SU-DHL-6 (cell line): ENCODE measurements at regions not wholly inside any gene's neighbourhood (a gene's known extent, or its start where the extent isn't known, plus 50 kb on each side); places are given as distances from the start of the nearest gene placed in this dataset.

Source experiments
- H2AFZ ChIP-seq: fragments of 200-600 bp; sonication (generic); 2 replicates; pipeline ENCODE4 v1.6.1; 2014; ENCODE audit warnings: low read depth, mild to moderate bottlenecking, moderate library complexity, mixed read lengths, antibody characterized with exemption, low read length; ENCODE audit not compliant: severe bottlenecking
- H3F3A ChIP-seq: fragments of 200-600 bp; shearing (Covaris generic); 2 replicates; pipeline ENCODE4 v1.6.0; 2016; ENCODE audit warnings: antibody characterized with exemption, mild to moderate bottlenecking; ENCODE audit not compliant: insufficient read depth
- H3K27ac ChIP-seq: fragments of 200-600 bp; sonication (generic); 2 replicates; pipeline ENCODE4 v1.5.1; 2016; ENCODE audit warnings: low read depth, mild to moderate bottlenecking, low read length, moderate library complexity, mixed read lengths
- H3K27me3 ChIP-seq: fragments of 200-600 bp; sonication (generic), shearing (Covaris generic); 2 replicates; pipeline ENCODE4 v1.6.0; 2014; ENCODE audit warnings: mild to moderate bottlenecking, low read length
- H3K36me3 ChIP-seq: fragments of 200-600 bp; sonication (generic); 2 replicates; pipeline ENCODE4 v1.6.1; 2014; ENCODE audit warnings: mild to moderate bottlenecking, low read length, mixed read lengths
- H3K4me2 ChIP-seq: fragments of 300-600, 200-600 bp; shearing (Covaris generic), sonication (generic); 2 replicates; pipeline ENCODE4 v1.6.0; 2014; ENCODE audit warnings: low read length, low read depth, mild to moderate bottlenecking; ENCODE audit not compliant: poor library complexity, severe bottlenecking
- H3K4me3 ChIP-seq: fragments of 200-600 bp; sonication (generic); 2 replicates; pipeline ENCODE4 v1.5.1; 2014; ENCODE audit warnings: antibody characterized with exemption, low read length, mild to moderate bottlenecking, mixed read lengths; ENCODE audit not compliant: insufficient read depth, poor library complexity, severe bottlenecking
- H3K79me2 ChIP-seq: fragments of 200-600 bp; sonication (generic); 2 replicates; pipeline ENCODE4 v1.6.1; 2014; ENCODE audit warnings: mild to moderate bottlenecking, low read length, moderate library complexity; ENCODE audit not compliant: insufficient read depth
- H3K9ac ChIP-seq: fragments of 200-600 bp; sonication (generic); 2 replicates; pipeline ENCODE4 v1.7.0; 2014; ENCODE audit warnings: mild to moderate bottlenecking, low read length
- H3K9me2 ChIP-seq: fragments of 200-600 bp; sonication (generic); replicated peaks from 2 replicates; pipeline ENCODE4 v1.6.1; 2014; ENCODE audit warnings: low read length; ENCODE audit not compliant: insufficient read depth
- H3K9me3 ChIP-seq: fragments of 200-600 bp; sonication (generic); 2 replicates; pipeline ENCODE4 v1.6.1; 2014; ENCODE audit warnings: low read length, mixed read lengths; ENCODE audit not compliant: insufficient read depth
- H4K20me1 ChIP-seq: fragments of 200-600 bp; sonication (generic); 2 replicates; pipeline ENCODE4 v1.6.1; 2014; ENCODE audit warnings: low read depth, mild to moderate bottlenecking, antibody characterized with exemption, low read length, moderate library complexity, mixed read lengths
- EZH2phosphoT487 ChIP-seq: fragments of 200-600 bp; sonication (generic), shearing (Covaris generic); conservative IDR thresholded peaks from 2 replicates; pipeline ENCODE4 v1.6.1; 2018; ENCODE audit warnings: mild to moderate bottlenecking, antibody characterized with exemption, low read length, moderate library complexity, mixed read lengths
- TF ChIP-seq, protein P1 (sequence below): fragments of 200-600 bp; sonication (generic); IDR thresholded peaks from one replicate; pipeline ENCODE4 v1.5.1; 2017; ENCODE audit warnings: antibody characterized with exemption, mild to moderate bottlenecking, low read length, moderate library complexity; ENCODE audit not compliant: insufficient read depth, poor library complexity, severe bottlenecking

GRCh38 chr11:127825183-127825582 is 762.2 kb downstream of the ETS1 start:
- Histone ChIP-seq H3K27ac (no peak overlapping the region), H3K9me3 (no peaks in the 10 kb centered on the region), H3F3A (no peaks in the 10 kb centered on the region), H3K4me3 (no peak overlapping the region), H3K9me2 (no peaks in the 10 kb centered on the region), H3K4me2 (no peak overlapping the region), H2AFZ (no peak overlapping the region), H3K27me3 (no peaks in the 10 kb centered on the region), H3K36me3 (no peaks in the 10 kb centered on the region), H3K79me2 (no peaks in the 10 kb centered on the region), H4K20me1 (no peaks in the 10 kb centered on the region), H3K9ac (no peak overlapping the region)
- TF ChIP-seq, protein P1, sequence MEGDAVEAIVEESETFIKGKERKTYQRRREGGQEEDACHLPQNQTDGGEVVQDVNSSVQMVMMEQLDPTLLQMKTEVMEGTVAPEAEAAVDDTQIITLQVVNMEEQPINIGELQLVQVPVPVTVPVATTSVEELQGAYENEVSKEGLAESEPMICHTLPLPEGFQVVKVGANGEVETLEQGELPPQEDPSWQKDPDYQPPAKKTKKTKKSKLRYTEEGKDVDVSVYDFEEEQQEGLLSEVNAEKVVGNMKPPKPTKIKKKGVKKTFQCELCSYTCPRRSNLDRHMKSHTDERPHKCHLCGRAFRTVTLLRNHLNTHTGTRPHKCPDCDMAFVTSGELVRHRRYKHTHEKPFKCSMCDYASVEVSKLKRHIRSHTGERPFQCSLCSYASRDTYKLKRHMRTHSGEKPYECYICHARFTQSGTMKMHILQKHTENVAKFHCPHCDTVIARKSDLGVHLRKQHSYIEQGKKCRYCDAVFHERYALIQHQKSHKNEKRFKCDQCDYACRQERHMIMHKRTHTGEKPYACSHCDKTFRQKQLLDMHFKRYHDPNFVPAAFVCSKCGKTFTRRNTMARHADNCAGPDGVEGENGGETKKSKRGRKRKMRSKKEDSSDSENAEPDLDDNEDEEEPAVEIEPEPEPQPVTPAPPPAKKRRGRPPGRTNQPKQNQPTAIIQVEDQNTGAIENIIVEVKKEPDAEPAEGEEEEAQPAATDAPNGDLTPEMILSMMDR = no peak
- no peak for TF ChIP-seq EZH2phosphoT487

- Histone ChIP-seq H3K79me2 (no peaks in the 10 kb centered on the region), H2AFZ (no peak overlapping the region), H3K9me2 (no peaks in the 10 kb centered on the region), H3K36me3 (no peaks in the 10 kb centered on the region), H3K27ac (no peak overlapping the region), H3K9me3 (no peaks in the 10 kb centered on the region), H3K27me3 (no peaks in the 10 kb centered on the region), H3K4me3 (no peak overlapping the region), H3K9ac (no peak overlapping the region), H3K4me2 (no peak overlapping the region), H4K20me1 (no peaks in the 10 kb centered on the region), H3F3A (no peaks in the 10 kb centered on the region)
- TF ChIP-seq, protein P1 = no peak
- TF ChIP-seq EZH2phosphoT487 = no peak
These were observed 768.7 kb downstream of the ETS1 start for GRCh38 chr11:127818625-127819024.

- Histone ChIP-seq H3K27me3 (no peaks in the 10 kb centered on the region), H4K20me1 (no peaks in the 10 kb centered on the region), H2AFZ (no peak overlapping the region), H3K9ac (no peak overlapping the region), H3K4me2 (no peak overlapping the region), H3K4me3 (no peak overlapping the region), H3K9me2 (no peaks in the 10 kb centered on the region), H3K9me3 (no peaks in the 10 kb centered on the region), H3K79me2 (no peaks in the 10 kb centered on the region), H3F3A (no peaks in the 10 kb centered on the region), H3K27ac (no peak overlapping the region), H3K36me3 (no peaks in the 10 kb centered on the region)
- TF ChIP-seq, protein P1 = no peak
- TF ChIP-seq EZH2phosphoT487 = no peak
These were observed 770.4 kb downstream of the ETS1 start for GRCh38 chr11:127816962-127817361.

- Histone ChIP-seq H3F3A (no peaks in the 10 kb centered on the region), H4K20me1 (no peaks in the 10 kb centered on the region), H3K36me3 (no peaks in the 10 kb centered on the region), H3K9me2 (no peaks in the 10 kb centered on the region), H3K27me3 (no peaks in the 10 kb centered on the region), H3K4me3 (no peak overlapping the region), H3K27ac (no peak overlapping the region), H3K79me2 (no peaks in the 10 kb centered on the region), H2AFZ (no peak overlapping the region), H3K9ac (no peak overlapping the region), H3K9me3 (no peaks in the 10 kb centered on the region), H3K4me2 (no peak overlapping the region)
- TF ChIP-seq, protein P1 = no peak
- TF ChIP-seq EZH2phosphoT487 = no peak
These were observed 772.0 kb downstream of the ETS1 start for GRCh38 chr11:127815331-127815730.
